ENCODE measurements at regions not wholly inside any gene's neighbourhood (a gene's known extent, or its start where the extent isn't known, plus 50 kb on each side); places are given as distances from the start of the nearest gene placed in this dataset.

GRCh38 chr21:26412885-26413284, 160.2 kb downstream of the CYYR1 start:
- H3F3A ChIP-seq (replicated peaks; ENCODE audit: low read depth): no peaks in the 10 kb centered on the region
- H3K27me3 ChIP-seq (ENCODE audit: insufficient read depth): no peaks in the 10 kb centered on the region
- Mint-ChIP-seq H3K27me3 (ENCODE audit: insufficient read depth, low read depth, poor library complexity) (no peaks in the 10 kb centered on the region), H3K9me3 (no peaks in the 10 kb centered on the region; the same call in 2 of the 3 replicates), H3K4me1 (peaks cover 3% of the 10 kb centered on the region; the same call in 1 of the 3 replicates), H3K36me3 (ENCODE audit: low read depth) (no peaks in the 10 kb centered on the region), H3K4me3 (no peak overlapping the region), H3K27ac (no peak overlapping the region)
- H3K36me3 ChIP-seq (ENCODE audit: insufficient read depth): no peaks in the 10 kb centered on the region
- ATAC-seq (peak; percentile 75), DNase-seq (ENCODE audit: low spot score) (no peak)
- H3K79me2 ChIP-seq (replicated peaks; ENCODE audit: insufficient read depth): no peaks in the 10 kb centered on the region
- no peak overlapping the region for H3K27ac ChIP-seq (ENCODE audit: low read depth)
- no peak overlapping the region for H2AFZ ChIP-seq
- no peak for TF ChIP-seq REST (IDR thresholded peaks at IDR 0.05; ENCODE audit: unreplicated experiment)
- no peak for TF ChIP-seq ZNF462 (CRISPR knock-in tag; IDR thresholded peaks at IDR 0.05)
- TF ChIP-seq STAT1 (IDR thresholded peaks at IDR 0.05; ENCODE audit: unreplicated experiment): no peak
- TF ChIP-seq ETS1 (IDR thresholded peaks at IDR 0.05): no peak
- no peak for TF ChIP-seq CREB1 (CRISPR knock-in tag; IDR thresholded peaks at IDR 0.05; ENCODE audit: low read depth)
- TF ChIP-seq JUNB (IDR thresholded peaks at IDR 0.05; ENCODE audit: unreplicated experiment): no peak
- TF ChIP-seq POLR2AphosphoS5 (IDR thresholded peaks at IDR 0.05; ENCODE audit: low read depth): no peak
- TF ChIP-seq EZH2 (IDR thresholded peaks at IDR 0.05; ENCODE audit: low read depth, unreplicated experiment): no peak
- no peak for TF ChIP-seq CTCF (conservative IDR thresholded peaks at IDR 0.05; ENCODE audit: low read depth in 2 of 2)
- no peak for TF ChIP-seq ZNF331 (CRISPR knock-in tag; IDR thresholded peaks at IDR 0.05; ENCODE audit: low read depth)
- TF ChIP-seq ZNF114 (CRISPR knock-in tag; IDR thresholded peaks at IDR 0.05): no peak
- TF ChIP-seq NANOG (IDR thresholded peaks at IDR 0.05; ENCODE audit: borderline replicate concordance): no peak
- TF ChIP-seq EZH2phosphoT487 (IDR thresholded peaks at IDR 0.05; ENCODE audit: unreplicated experiment): no peak
- H3K4me1 ChIP-seq (ENCODE audit: insufficient read depth): no peaks in the 10 kb centered on the region
- no peak overlapping the region for H3K4me2 ChIP-seq
- no peaks in the 10 kb centered on the region for H4K20me1 ChIP-seq (replicated peaks; ENCODE audit: insufficient read depth)
- H3K9me2 ChIP-seq (ENCODE audit: insufficient read depth): 0 out of 2 replicates have a peak, but pooled peaks cover 7% of the 10 kb centered on the region
- no peak overlapping the region for H3K4me3 ChIP-seq

Measured in GM23338 (cell line).